ENCODE measurements at regions not wholly inside any gene's neighbourhood (a gene's known extent, or its start where the extent isn't known, plus 50 kb on each side); places are given as distances from the start of the nearest gene placed in this dataset.

- DNase-seq, result no peak
Measured at GRCh38 chr2:118698564-118698963, 148.9 kb downstream of the EN1 start.

GRCh38 chr2:118697781-118698180 is 149.7 kb downstream of the EN1 start:
- no peak for DNase-seq

GRCh38 chr2:118696786-118697465 is 150.5 kb downstream of the EN1 start:
- DNase-seq, result no peak

- no peak for DNase-seq
Measured at GRCh38 chr2:118693287-118693822, 154.1 kb downstream of the EN1 start.

GRCh38 chr2:118689874-118690273 is 157.6 kb downstream of the EN1 start:
- no peak for DNase-seq

GRCh38 chr2:118689456-118689855 is 158.0 kb downstream of the EN1 start:
- no peak for DNase-seq

- DNase-seq, result no peak
Measured at GRCh38 chr2:118689033-118689432, 158.4 kb downstream of the EN1 start.

GRCh38 chr2:118687698-118688097 is 159.8 kb downstream of the EN1 start:
- DNase-seq, result no peak

GRCh38 chr2:118687192-118687591 is 160.3 kb downstream of the EN1 start:
- DNase-seq, result no peak

GRCh38 chr2:118686346-118686745 is 161.1 kb downstream of the EN1 start:
- DNase-seq, result no peak

GRCh38 chr2:118683460-118683859 is 164.0 kb downstream of the EN1 start:
- DNase-seq, result no peak

- no peak for DNase-seq
Measured at GRCh38 chr2:118678985-118679384, 168.5 kb downstream of the EN1 start.

GRCh38 chr2:118677546-118677945 is 169.9 kb downstream of the EN1 start:
- no peak for DNase-seq

- no peak for DNase-seq
Measured at GRCh38 chr2:118675531-118675930, 171.9 kb downstream of the EN1 start.

- no peak for DNase-seq
Measured at GRCh38 chr2:118672571-118673158, 174.8 kb downstream of the EN1 start.

GRCh38 chr2:118671701-118672454 is 175.6 kb downstream of the EN1 start:
- DNase-seq, result no peak

- DNase-seq, result peak; percentile 15 to 24
Measured at GRCh38 chr2:118670838-118671237, 176.6 kb downstream of the EN1 start.

- no peak for DNase-seq
Measured at GRCh38 chr2:118670276-118670675, 177.2 kb downstream of the EN1 start.

- no peak for DNase-seq
Measured at GRCh38 chr2:118669654-118670053, 177.8 kb downstream of the EN1 start.

GRCh38 chr2:118668431-118669424 is 178.7 kb downstream of the EN1 start:
- DNase-seq, result no peak

- DNase-seq, result no peak
Measured at GRCh38 chr2:118667964-118668363, 179.5 kb downstream of the EN1 start.

- DNase-seq, result no peak
Measured at GRCh38 chr2:118667348-118667747, 180.1 kb downstream of the EN1 start.
